NCI-H1694 treated with DMSO at 0.1 percent for 48 hours (cell line): ENCODE measurements at regions not wholly inside any gene's neighbourhood (a gene's known extent, or its start where the extent isn't known, plus 50 kb on each side); places are given as distances from the start of the nearest gene placed in this dataset.

Source experiments
- DNase-seq: peaks from one replicate; lab custom pipeline; 2025; lab: John Stamatoyannopoulos, UW

DNA sequence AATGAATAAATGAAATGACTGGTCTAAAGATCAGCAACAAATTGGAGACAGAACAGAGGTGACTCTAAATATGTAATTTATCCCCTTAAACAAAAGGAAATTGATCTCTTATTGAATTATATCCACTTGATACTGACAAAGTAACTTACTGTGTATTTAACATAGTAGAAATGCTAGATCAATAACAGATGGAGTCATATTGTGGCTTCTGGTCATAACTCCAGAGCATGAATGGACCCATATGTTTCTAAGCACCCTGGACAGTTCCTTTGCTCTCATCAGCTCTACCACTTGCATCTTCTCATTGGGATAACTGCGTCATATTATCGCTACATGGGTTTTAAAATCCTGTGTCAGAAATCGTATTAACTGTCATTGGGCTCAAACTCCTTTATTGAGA is 222.3 kb downstream of the ETS1 start:
- no peak for DNase-seq

DNA sequence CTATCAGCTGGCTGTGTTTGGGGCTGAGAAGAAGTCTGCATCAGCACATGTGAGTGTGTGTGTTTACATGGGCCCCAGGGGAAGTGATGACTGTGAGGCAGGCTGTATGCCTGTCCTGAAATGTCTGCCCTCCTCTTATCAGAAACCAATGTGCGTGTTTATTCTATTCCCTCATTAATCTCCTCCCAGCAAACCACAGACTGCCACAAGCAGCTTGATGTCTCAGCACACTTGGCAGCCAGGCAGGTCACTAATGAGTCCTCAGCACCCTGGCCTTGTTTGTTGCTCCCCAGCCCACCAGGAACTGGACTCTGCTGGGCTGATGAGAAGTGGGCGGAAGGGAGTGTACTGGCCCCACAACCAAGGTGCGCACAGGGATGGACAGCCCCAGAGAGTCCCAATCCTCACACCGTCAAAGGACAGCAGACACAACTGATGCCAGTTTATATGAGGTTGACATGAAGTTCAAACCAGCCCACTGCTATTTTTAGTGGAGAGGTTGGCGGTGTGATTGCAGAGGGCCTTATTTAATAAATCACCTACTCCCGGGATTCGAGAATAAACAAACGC is 225.8 kb downstream of the ETS1 start:
- DNase-seq = no peak

DNA sequence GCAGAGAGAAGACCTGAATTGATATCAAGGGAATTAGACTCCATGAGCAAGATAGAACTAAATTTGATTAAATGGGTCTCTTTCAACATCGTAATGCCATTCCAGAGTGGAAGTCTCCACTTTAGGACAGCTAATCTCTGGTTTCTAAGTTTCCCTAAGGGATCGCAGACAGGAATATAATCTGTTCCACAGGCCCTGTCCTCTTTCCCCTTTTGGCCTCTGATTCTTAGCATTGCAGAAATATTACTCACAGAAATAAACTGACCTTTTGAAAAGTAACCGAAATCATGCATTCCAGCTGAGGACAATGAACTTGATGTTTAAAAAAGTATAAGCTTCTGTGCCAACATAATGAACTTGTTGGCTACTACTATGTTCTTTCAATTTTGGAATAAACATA is 227.8 kb downstream of the ETS1 start:
- no peak for DNase-seq

DNA sequence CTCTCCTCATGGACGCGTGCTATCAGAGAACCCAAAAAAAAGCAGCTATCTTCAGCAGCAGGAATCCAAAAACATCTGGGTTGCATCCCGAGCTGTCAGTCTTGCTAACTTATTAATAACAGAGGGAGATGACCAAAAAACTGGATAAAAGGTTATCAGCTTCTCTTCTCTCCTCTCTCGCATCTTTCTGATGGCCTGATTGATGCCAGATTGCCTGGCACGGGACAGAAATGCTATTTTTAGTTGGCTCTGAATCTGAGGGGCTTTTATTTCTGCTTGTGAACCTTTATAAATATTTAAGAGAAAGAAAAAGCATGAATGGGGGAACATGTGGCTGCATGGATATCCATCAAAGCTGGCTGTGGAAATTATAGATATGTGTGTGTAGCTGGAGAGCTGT is 230.3 kb downstream of the ETS1 start:
- DNase-seq = no peak

- DNase-seq = no peak
Observed at GRCh38 chr11:128355558-128355957, 231.8 kb downstream of the ETS1 start.

- DNase-seq = no peak
Observed at GRCh38 chr11:128354476-128354875, 232.9 kb downstream of the ETS1 start.

DNA sequence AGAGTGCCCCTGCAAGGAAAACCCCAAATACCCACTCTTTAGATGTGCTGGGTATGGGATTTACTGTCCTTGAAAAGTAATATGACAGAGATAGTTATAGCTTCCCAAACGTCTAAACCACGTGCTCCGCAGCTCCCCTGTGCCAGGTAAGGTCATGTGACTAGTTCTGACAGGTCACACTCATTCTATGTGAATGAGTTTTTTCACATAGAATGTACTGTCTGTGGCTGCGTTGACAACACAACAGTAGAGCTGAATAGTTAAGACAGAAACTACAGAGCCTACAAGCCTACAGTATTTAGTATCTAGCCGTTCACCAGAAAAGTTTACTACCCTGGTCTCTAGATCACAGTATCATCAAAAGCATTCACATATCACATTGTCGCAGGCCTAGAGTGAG is 236.2 kb downstream of the ETS1 start:
- DNase-seq = no peak

DNA sequence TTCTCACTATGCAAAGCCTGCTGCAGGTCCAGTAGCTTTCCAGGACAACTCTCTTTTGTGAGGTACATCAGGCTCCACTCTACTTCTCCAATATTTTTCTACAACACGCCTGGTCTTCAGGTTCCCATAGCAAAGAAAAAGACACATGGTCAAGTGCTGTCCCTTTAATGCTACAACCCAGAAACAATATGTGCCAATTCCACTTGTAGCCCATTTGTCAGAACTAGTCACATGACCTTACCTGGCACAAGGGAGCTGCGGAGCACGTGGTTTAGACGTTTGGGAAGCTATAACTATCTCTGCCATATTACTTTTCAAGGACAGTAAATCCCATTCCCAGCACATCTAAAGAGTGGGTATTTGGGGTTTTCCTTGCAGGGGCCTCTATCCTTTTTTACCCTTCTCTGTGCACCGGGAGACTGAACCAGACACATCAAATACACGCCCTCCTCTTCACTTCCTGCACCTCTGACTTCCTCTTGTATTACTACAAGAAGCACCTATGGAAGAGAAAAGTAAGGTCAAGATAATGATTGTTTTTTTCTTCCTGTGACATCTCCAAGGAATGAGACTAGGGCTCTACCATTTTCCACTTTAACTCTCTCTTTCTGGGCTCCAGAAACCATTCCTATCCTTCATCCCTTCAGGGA is 237.6 kb downstream of the ETS1 start:
- no peak for DNase-seq

DNA sequence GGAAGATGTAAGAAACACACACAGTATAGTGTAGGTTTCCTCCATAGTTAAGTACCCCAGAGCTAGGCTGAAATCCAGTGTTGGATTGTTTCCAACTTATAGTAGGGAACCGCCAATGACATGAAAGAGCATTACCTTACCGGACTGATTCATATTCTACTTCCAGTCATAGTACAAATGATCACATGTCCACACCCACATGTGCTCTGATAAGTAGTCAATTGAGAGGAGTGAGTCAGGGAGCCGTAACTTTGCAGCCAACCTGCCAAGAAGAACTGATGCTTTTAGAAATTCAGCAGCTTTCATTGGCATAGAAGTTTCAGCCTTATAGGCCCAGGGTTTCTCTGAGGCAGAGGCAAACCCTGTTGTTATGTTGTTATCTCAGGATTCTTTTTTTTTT is 240.6 kb downstream of the ETS1 start:
- DNase-seq = no peak

GRCh38 chr11:128345316-128345715 is 242.0 kb downstream of the ETS1 start:
- no peak for DNase-seq

- no peak for DNase-seq
Observed at GRCh38 chr11:128343870-128344269, 243.5 kb downstream of the ETS1 start.

DNA sequence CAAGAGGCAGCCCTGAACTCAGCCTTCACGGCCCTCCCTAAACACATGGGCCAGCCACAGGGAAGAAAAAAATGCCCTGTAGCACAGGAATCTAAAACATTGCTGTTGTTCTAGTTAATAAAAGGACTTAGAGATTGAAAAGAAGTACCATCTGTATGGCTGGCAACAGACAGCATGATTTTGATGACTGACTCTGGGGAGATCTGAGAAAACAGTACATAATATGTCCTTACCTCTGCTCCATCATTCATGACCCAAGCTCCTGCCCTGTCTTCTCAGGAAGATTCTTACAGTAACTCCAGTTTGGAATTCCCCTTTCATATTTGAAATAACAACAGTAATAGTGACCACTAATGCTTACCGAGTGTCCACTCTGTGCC is 244.2 kb downstream of the ETS1 start:
- DNase-seq = no peak

DNA sequence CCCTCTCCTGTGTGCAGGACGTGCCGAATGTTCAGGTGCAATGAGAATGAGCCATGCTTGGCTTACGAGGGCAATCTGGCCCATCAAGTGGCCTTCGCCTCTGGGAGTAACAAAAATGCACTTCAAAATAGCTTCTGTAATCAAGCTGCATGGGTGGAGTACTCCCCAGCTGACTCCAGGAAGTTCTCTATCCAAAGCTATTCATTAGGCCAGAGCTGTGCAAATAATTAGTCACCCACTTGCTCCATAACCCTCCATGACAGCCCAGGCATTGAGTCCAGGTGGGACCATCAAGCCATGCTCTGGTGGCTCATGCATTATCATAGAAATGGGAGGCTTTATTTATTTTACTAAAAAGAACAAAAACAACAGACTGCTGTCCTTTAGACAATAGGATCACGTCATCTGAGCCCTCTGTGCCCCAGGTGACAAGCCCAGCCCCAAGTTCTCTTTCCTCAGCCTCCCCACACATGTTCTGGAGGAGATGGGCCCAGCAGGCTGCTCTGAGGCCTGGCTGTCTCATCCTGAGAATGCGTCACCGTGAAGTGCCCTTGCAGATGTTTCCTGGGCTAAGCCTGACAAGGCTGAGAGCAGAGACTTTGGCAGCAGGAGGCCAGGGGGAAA is 244.7 kb downstream of the ETS1 start:
- no peak for DNase-seq

DNA sequence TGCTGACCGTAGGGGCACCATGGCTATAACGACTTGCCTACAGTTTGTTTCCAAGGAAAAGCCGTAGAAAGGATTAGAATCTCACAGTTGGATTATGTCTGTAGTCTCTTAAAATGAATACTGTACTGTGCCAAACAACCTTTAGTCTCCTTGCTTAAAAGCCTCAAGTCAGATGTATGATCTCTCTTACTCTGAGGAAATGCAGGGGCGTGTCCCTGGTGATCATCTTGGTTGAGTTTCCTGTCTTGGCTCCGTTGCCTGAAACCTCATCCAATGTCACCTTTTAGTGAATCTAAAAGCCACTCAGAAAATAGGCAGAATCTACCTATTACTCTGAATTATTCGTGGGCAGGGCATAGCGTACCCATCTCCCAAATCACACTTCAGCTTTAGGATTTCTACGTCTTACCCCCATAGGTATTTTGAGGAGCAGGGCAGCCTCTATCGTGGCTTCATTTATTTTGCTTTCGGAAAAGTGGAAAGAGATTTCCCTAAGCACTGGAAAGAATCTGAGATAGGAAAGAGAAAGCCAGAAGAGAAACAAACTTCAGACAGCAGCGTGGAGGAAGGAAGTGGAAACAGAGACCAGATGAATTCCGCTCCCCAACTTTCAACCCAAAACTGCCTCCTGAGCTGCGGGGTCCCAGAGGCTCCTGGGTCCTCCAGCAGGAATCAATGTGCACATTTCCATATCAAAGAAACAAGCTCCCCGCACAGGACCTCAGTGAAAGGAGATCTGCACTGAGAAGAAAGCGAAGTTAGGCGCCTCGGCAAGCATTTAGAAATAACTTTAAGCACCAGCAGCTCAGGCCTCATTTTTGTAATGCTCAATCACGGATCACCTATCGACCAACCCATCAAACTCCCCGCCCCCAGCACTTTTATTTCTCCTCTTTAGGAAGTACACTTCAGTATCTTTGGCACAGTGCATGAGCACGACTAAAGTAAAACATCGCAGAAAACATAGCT is 245.8 kb downstream of the ETS1 start:
- DNase-seq = no peak

- DNase-seq = no peak
Observed at GRCh38 chr11:128339792-128340191, 247.6 kb downstream of the ETS1 start.

- no peak for DNase-seq
Observed at GRCh38 chr11:128338811-128339210, 248.5 kb downstream of the ETS1 start.

DNA sequence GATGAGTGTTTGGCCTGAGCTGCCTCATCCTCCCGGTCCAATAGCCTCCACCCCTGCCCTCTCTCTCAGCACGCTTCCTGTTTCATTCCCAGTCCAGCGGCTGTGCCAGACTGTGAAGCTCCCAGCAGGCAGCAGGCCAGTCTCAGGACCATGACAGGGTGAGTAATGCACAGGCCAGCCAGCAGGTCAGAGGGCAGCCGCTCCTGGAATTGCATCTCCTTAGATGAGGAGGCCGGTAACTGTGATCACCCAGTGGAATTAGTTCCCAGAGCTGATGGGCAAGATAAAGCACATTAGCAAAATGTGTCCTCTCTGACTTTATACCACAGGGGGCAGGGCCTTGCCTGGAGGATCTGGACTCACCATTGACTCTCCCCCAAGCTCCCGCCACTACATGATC is 251.2 kb downstream of the ETS1 start:
- DNase-seq = no peak

- no peak for DNase-seq
Observed at GRCh38 chr11:128335729-128336128, 251.6 kb downstream of the ETS1 start.

- no peak for DNase-seq
Observed at GRCh38 chr11:128334311-128335044, 252.9 kb downstream of the ETS1 start.

GRCh38 chr11:128331317-128331716 is 256.0 kb downstream of the ETS1 start:
- no peak for DNase-seq

DNA sequence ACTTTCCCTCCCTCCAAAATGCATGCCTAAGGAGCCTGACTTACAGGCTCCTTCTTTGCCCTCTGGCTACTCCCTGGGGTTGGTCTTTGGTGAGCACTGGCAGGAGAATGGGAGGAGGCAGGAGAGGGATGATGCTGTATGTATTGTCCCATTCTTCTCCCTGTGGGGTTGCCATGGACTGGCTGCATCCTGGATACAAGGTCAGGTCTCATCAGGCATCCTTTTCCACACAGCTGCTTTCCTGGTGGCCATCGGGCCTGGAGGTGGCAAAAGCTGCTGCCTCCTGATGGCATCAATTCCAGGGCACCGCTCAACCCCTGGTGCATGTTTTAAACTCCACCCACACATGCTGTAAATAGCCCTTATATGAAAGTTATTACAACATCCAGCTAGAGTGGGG is 257.2 kb downstream of the ETS1 start:
- no peak for DNase-seq

DNA sequence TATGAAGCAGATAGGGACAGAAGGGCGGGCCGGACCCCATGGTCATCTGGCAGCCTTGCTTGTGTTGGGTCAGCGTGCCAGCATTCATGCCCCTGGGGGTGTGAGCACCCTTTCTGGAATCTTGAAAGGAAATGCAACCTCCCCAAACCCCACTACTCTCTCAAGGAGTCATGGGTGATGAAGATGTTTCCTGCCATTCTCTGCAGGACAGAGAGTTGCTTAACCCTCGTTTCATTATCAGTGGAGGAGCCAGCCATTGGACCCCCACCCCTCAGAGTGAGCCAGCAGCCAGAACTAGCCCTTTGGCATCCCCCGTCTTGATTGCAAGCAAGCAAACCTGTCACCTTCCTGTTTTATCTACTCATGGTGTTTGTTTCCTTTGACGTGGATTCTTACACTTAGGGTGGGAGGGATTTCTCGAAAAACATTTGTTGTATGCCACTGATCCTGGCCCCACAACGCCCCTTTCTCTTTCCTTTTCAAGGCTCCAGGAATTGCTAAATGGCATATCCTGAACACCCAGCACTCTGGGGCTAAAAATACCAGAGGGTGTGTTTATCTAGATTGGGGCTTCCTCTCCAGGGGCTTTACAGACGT is 258.3 kb downstream of the ETS1 start:
- DNase-seq = no peak
